ENCODE measurements at regions not wholly inside any gene's neighbourhood (a gene's known extent, or its start where the extent isn't known, plus 50 kb on each side); places are given as distances from the start of the nearest gene placed in this dataset.
A peak's percentile ranks its signal among the peaks of the same experiment; 100 is the strongest.

DNA sequence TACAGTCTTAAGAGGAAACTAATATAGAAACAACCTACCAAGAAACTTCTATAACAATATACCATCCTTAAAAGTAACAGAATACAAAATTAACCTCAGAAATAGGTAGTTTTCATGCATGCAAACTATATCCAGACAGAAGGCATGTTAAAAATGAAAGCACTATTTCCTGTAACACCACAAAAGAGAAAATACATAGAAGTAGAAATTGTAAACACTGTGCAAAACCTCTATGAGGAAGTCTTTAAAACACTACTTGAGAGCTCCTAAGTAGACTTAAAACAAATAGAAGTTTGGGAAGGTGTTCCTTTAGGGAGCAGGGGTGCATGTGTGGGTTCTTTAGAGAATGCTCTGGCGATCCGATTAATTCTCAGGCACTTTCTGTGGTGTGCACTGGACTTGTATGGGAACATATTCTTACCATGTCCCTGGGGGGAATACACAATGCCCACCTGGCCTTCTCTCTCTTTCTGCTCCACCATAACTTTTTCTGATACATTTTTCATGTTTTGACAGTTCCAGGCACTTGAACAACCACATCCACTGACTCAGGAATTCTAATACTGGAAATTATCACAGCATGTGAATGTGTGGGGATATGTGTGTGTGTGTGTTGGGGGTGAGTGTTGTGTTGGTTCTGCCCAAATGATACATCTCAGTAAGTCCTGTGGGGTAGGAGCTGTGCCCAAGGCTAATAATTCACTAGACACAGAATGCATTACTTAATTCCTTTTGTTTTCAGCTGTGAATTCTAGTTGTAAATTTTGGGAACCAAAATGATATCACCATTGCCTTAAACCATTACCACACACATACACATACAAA, 866.3 kb upstream of the B3GALT2 start:
- peak overlapping the region; percentile 90 to 97 (median 95) for H3K27ac Mint-ChIP-seq
- Histone ChIP-seq H3K27ac (ENCODE audit: insufficient read depth, low read length, poor library complexity, severe bottlenecking) (peak overlapping the region; percentile 73), H3K36me3 (ENCODE audit: control insufficient read depth, insufficient read depth, low read length) (no peaks in the 10 kb centered on the region), H3K4me1 (ENCODE audit: control insufficient read depth, insufficient read depth, low read length, poor library complexity, severe bottlenecking) (peaks cover 49% of the 10 kb centered on the region), H3K9me3 (ENCODE audit: control insufficient read depth in 2 of 2, low read length in 2 of 2) (no peaks in the 10 kb centered on the region), H3K27me3 (ENCODE audit: control insufficient read depth, insufficient read depth, low read length) (no peaks in the 10 kb centered on the region), H3K4me3 (ENCODE audit: low read depth, low read length) (peak overlapping the region; percentile 67)
- DNase-seq (peak in 2 of 3 donors; percentile 26 to 74), ATAC-seq (ENCODE audit: low read depth in 2 of 2) (peak; percentile 67 to 83)
- peaks cover 0 to 1% (median 0%) of the 10 kb centered on the region in 7 donors for H3K9me3 Mint-ChIP-seq
- peak overlapping the region; percentile 4 to 76 (median 68) for H3K4me3 Mint-ChIP-seq
- H3K36me3 Mint-ChIP-seq: no peaks in the 10 kb centered on the region
- H3K27me3 Mint-ChIP-seq: no peaks in the 10 kb centered on the region
- peaks cover 41 to 58% (median 56%) of the 10 kb centered on the region in 4 donors for H3K4me1 Mint-ChIP-seq

DNA sequence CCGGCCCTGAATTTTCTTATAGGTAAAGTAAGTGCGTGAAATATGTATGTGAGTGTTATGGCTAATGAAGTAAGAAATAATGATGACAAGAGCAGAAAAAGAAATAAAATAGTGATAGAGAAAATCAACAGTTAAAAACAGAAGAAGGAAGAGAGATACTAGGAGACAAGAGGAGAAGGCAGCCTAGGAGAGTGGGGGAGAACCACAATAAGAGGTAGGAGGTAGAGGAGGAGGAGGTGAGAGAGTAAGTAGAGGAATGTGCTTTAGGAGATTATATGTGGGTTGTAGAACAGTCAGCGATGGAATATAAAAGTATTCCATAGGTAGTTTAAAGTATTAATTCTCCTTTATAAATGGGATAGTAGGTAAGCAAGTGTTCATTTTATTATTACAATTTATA, 861.5 kb upstream of the B3GALT2 start:
- H3K4me3 ChIP-seq (ENCODE audit: low read depth, low read length): no peak overlapping the region
- H3K9me3 Mint-ChIP-seq: peaks cover 0 to 3% (median 0%) of the 10 kb centered on the region in 7 donors
- H3K36me3 Mint-ChIP-seq: no peaks in the 10 kb centered on the region
- H3K27ac ChIP-seq (ENCODE audit: insufficient read depth, low read length, poor library complexity, severe bottlenecking): no peak overlapping the region
- H3K36me3 ChIP-seq (ENCODE audit: control insufficient read depth, insufficient read depth, low read length): no peaks in the 10 kb centered on the region
- ATAC-seq (ENCODE audit: low read depth in 2 of 2): no peak
- H3K9me3 ChIP-seq (ENCODE audit: control insufficient read depth in 2 of 2, low read length in 2 of 2): no peaks in the 10 kb centered on the region
- peaks cover 13 to 41% (median 34%) of the 10 kb centered on the region in 4 donors for H3K4me1 Mint-ChIP-seq
- H3K27ac Mint-ChIP-seq: peak overlapping the region in 1 of 3 donors; percentile 4
- no peaks in the 10 kb centered on the region for H3K27me3 ChIP-seq (ENCODE audit: control insufficient read depth, insufficient read depth, low read length)
- no peak for DNase-seq
- H3K27me3 Mint-ChIP-seq: no peaks in the 10 kb centered on the region
- peak overlapping the region in 1 of 4 donors; percentile 65 for H3K4me3 Mint-ChIP-seq
- peaks cover 13% of the 10 kb centered on the region for H3K4me1 ChIP-seq (ENCODE audit: control insufficient read depth, insufficient read depth, low read length, poor library complexity, severe bottlenecking)

DNA sequence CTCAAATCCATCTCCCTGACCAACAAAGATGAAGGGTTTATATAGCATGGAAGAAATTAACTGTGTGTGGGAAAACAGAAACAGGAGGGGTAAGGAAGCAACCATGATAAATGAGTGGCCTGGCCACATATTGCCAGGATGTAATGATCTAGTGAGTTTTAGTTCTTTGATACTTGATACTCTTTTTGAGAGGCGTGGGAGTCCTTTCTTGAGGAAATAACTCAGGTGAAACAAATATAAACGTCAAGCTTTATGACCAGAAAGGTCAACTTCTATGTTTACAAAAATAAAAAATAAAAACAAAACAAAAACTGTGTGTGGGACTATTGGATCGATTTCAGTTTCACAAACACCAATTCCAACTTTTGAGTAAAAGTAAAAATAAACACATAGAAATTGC, 860.8 kb upstream of the B3GALT2 start:
- Histone ChIP-seq H3K36me3 (ENCODE audit: control insufficient read depth, insufficient read depth, low read length) (no peaks in the 10 kb centered on the region), H3K4me3 (ENCODE audit: low read depth, low read length) (no peak overlapping the region), H3K27ac (ENCODE audit: insufficient read depth, low read length, poor library complexity, severe bottlenecking) (no peak overlapping the region), H3K27me3 (ENCODE audit: control insufficient read depth, insufficient read depth, low read length) (no peaks in the 10 kb centered on the region), H3K4me1 (ENCODE audit: control insufficient read depth, insufficient read depth, low read length, poor library complexity, severe bottlenecking) (peaks cover 6% of the 10 kb centered on the region), H3K9me3 (ENCODE audit: control insufficient read depth in 2 of 2, low read length in 2 of 2) (no peaks in the 10 kb centered on the region)
- Mint-ChIP-seq H3K4me1 (peaks cover 6 to 35% (median 27%) of the 10 kb centered on the region in 4 donors), H3K36me3 (no peaks in the 10 kb centered on the region), H3K9me3 (peaks cover 0 to 3% (median 0%) of the 10 kb centered on the region in 7 donors), H3K27ac (peak overlapping the region in 1 of 3 donors; percentile 7), H3K4me3 (no peak overlapping the region), H3K27me3 (no peaks in the 10 kb centered on the region)
- DNase-seq (no peak), ATAC-seq (ENCODE audit: low read depth in 2 of 2) (no peak)

DNA sequence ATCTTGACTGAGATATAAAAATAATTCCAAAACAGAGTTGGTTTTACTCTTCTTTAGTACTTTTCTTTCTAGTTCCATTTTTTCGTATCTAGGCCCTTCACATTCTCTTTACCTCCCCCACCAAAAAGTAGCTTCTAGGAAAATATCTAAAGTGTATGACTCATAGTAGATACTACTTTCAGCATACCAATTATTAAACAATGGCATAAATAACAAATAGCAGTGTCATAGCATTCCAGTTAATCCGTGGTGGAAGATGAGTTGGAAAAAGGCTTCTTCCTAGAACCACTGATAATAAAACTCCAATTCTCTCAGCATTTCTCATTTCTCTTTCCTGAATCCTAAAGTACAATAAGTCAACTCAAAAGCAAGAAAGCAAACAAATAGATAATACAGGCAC, 859.0 kb upstream of the B3GALT2 start:
- Mint-ChIP-seq H3K4me1 (peaks cover 0 to 29% (median 22%) of the 10 kb centered on the region in 4 donors), H3K27ac (peak overlapping the region; percentile 3 to 72 (median 10)), H3K27me3 (no peaks in the 10 kb centered on the region), H3K4me3 (no peak overlapping the region), H3K36me3 (no peaks in the 10 kb centered on the region), H3K9me3 (peaks cover 0 to 3% (median 0%) of the 10 kb centered on the region in 7 donors)
- no peaks in the 10 kb centered on the region for H3K36me3 ChIP-seq (ENCODE audit: control insufficient read depth, insufficient read depth, low read length)
- H3K9me3 ChIP-seq (ENCODE audit: control insufficient read depth in 2 of 2, low read length in 2 of 2): no peaks in the 10 kb centered on the region
- H3K27ac ChIP-seq (ENCODE audit: insufficient read depth, low read length, poor library complexity, severe bottlenecking): no peak overlapping the region
- H3K4me1 ChIP-seq (ENCODE audit: control insufficient read depth, insufficient read depth, low read length, poor library complexity, severe bottlenecking): no peaks in the 10 kb centered on the region
- DNase-seq (no peak), ATAC-seq (ENCODE audit: low read depth in 2 of 2) (no peak)
- no peaks in the 10 kb centered on the region for H3K27me3 ChIP-seq (ENCODE audit: control insufficient read depth, insufficient read depth, low read length)
- H3K4me3 ChIP-seq (ENCODE audit: low read depth, low read length): no peak overlapping the region

DNA sequence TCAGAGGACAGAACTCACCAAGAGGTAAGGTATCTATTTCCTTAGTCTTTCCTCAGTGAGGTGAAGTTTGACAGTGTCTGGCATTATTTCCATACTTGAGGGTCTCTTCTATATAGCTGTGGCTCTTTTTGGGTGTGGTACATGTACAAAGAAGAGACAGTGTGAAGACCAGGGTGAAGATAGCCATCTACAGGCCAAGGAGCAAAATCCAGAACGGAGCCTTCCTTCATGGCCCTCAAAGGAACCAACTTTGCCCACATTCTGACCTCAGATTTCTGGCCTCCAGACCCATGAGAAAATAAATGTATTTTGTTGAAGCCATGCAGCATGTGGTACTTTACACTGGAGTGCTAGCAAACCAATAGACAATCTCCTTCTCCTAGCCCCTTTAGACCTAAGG, 858.5 kb upstream of the B3GALT2 start:
- H3K4me1 Mint-ChIP-seq: peaks cover 0 to 29% (median 22%) of the 10 kb centered on the region in 4 donors
- no peaks in the 10 kb centered on the region for H3K27me3 Mint-ChIP-seq
- H3K4me3 Mint-ChIP-seq: peak overlapping the region in 1 of 4 donors; percentile 53
- H3K9me3 Mint-ChIP-seq: peaks cover 0 to 3% (median 0%) of the 10 kb centered on the region in 7 donors
- Histone ChIP-seq H3K9me3 (ENCODE audit: control insufficient read depth in 2 of 2, low read length in 2 of 2) (no peaks in the 10 kb centered on the region), H3K27me3 (ENCODE audit: control insufficient read depth, insufficient read depth, low read length) (no peaks in the 10 kb centered on the region), H3K27ac (ENCODE audit: insufficient read depth, low read length, poor library complexity, severe bottlenecking) (no peak overlapping the region), H3K36me3 (ENCODE audit: control insufficient read depth, insufficient read depth, low read length) (no peaks in the 10 kb centered on the region), H3K4me1 (ENCODE audit: control insufficient read depth, insufficient read depth, low read length, poor library complexity, severe bottlenecking) (no peaks in the 10 kb centered on the region), H3K4me3 (ENCODE audit: low read depth, low read length) (no peak overlapping the region)
- DNase-seq (no peak), ATAC-seq (ENCODE audit: low read depth in 2 of 2) (peak in 1 of 2 donors; percentile 16)
- H3K36me3 Mint-ChIP-seq: no peaks in the 10 kb centered on the region
- H3K27ac Mint-ChIP-seq: peak overlapping the region in 2 of 3 donors; percentile 10 to 74

DNA sequence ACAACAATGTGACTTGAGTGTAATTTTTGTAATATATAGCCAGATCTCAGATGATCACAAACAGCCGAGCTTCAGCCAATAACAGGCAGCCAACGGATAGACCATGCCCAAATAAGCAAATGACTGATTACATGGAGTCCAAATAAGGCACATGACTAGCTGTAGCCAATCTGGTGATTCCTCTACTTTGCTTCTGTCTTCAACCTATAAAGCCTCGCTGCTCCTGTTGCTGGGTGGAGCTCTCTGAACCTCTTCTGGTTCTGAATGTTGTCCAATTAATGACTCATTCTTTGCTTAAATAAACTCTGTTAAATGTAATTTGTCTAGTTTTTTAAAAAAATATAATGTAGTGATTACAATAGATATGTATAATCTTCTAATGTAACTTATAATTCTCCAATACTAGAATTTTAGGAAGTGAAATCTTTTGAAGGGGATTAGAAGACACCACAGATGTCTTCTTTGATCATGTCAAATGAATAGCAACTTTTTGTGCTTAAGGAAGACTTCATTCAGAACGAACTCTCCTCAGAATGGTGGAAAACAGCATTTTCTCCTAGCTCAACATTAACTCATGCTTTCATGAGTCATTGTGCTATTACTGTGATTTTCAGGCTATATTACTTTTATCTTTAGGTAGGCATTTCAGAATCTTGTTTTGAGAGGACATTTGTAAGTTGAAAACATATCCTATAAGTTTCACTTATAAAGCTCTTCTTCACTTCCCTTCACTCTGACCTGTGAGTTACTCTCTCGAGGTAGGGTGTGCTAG, 857.8 kb upstream of the B3GALT2 start:
- ATAC-seq (ENCODE audit: low read depth in 2 of 2) (no peak), DNase-seq (no peak)
- H3K27me3 ChIP-seq (ENCODE audit: control insufficient read depth, insufficient read depth, low read length): no peaks in the 10 kb centered on the region
- Mint-ChIP-seq H3K27ac (peak overlapping the region in 1 of 3 donors; percentile 74), H3K36me3 (no peaks in the 10 kb centered on the region), H3K4me3 (no peak overlapping the region), H3K9me3 (peaks cover 0 to 3% (median 0%) of the 10 kb centered on the region in 7 donors), H3K4me1 (peaks cover 0 to 34% (median 26%) of the 10 kb centered on the region in 4 donors), H3K27me3 (no peaks in the 10 kb centered on the region)
- no peak overlapping the region for H3K27ac ChIP-seq (ENCODE audit: insufficient read depth, low read length, poor library complexity, severe bottlenecking)
- H3K4me1 ChIP-seq (ENCODE audit: control insufficient read depth, insufficient read depth, low read length, poor library complexity, severe bottlenecking): peaks cover 6% of the 10 kb centered on the region
- no peak overlapping the region for H3K4me3 ChIP-seq (ENCODE audit: low read depth, low read length)
- H3K36me3 ChIP-seq (ENCODE audit: control insufficient read depth, insufficient read depth, low read length): no peaks in the 10 kb centered on the region
- no peaks in the 10 kb centered on the region for H3K9me3 ChIP-seq (ENCODE audit: control insufficient read depth in 2 of 2, low read length in 2 of 2)

DNA sequence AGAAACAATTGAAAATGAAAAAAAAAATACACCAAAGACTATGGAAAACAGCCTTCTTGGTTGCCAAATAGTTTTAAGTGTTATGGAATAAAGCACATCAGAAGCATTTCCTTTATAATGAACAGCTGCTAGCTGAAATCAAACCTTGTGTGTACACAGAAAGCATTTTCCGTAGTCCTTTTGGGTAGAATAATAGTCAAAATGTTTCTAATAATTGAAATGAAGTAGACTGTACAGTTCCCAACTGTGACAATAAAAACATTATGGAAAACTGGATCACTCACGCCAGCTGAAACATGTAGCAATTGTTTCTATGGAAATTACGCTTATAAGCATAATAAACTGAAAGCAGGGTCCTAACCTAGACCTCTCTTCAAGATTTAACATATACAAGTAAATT, 856.3 kb upstream of the B3GALT2 start:
- H3K36me3 ChIP-seq (ENCODE audit: control insufficient read depth, insufficient read depth, low read length): no peaks in the 10 kb centered on the region
- Mint-ChIP-seq H3K4me3 (no peak overlapping the region), H3K36me3 (no peaks in the 10 kb centered on the region), H3K27me3 (no peaks in the 10 kb centered on the region), H3K9me3 (peaks cover 0 to 5% (median 0%) of the 10 kb centered on the region in 7 donors), H3K27ac (no peak overlapping the region), H3K4me1 (peaks cover 0 to 36% (median 26%) of the 10 kb centered on the region in 4 donors)
- H3K4me1 ChIP-seq (ENCODE audit: control insufficient read depth, insufficient read depth, low read length, poor library complexity, severe bottlenecking): peaks cover 7% of the 10 kb centered on the region
- ATAC-seq (ENCODE audit: low read depth in 2 of 2) (no peak), DNase-seq (no peak)
- H3K27ac ChIP-seq (ENCODE audit: insufficient read depth, low read length, poor library complexity, severe bottlenecking): no peak overlapping the region
- no peaks in the 10 kb centered on the region for H3K9me3 ChIP-seq (ENCODE audit: control insufficient read depth in 2 of 2, low read length in 2 of 2)
- no peaks in the 10 kb centered on the region for H3K27me3 ChIP-seq (ENCODE audit: control insufficient read depth, insufficient read depth, low read length)
- no peak overlapping the region for H3K4me3 ChIP-seq (ENCODE audit: low read depth, low read length)

Data from CD4-positive, CD25-positive, alpha-beta regulatory T cell (primary cell).